ENCODE measurements at regions not wholly inside any gene's neighbourhood (a gene's known extent, or its start where the extent isn't known, plus 50 kb on each side); places are given as distances from the start of the nearest gene placed in this dataset.

GRCh38 chr2:220695397-220696279, 876.5 kb downstream of the EPHA4 start:
- no peak for TF ChIP-seq CTCF (IDR thresholded peaks at IDR 0.05)

GRCh38 chr2:220696280-220696669, 875.8 kb downstream of the EPHA4 start:
- Histone ChIP-seq H3K4me3 (no peak overlapping the region), H3K27ac (no peak overlapping the region), H3K27me3 (no peaks in the 10 kb centered on the region), H3K36me3 (no peaks in the 10 kb centered on the region), H3K4me1 (no peaks in the 10 kb centered on the region), H3K9me3 (peaks cover 0 to 2% of the 10 kb centered on the region in 2 donors)
- DNase-seq (no peak), ATAC-seq (no peak)
- no peak for TF ChIP-seq CTCF (IDR thresholded peaks at IDR 0.05)
- intact Hi-C loops (cut with DNase I): no loop called here

More at GRCh38 chr2:220695397-220696279, 876.5 kb downstream of the EPHA4 start:
- Histone ChIP-seq H3K36me3 (no peaks in the 10 kb centered on the region), H3K9me3 (no peaks in the 10 kb centered on the region), H3K4me1 (no peaks in the 10 kb centered on the region), H3K27ac (no peak overlapping the region), H3K27me3 (no peaks in the 10 kb centered on the region), H3K4me3 (no peak overlapping the region)
- intact Hi-C loops (cut with DNase I): no loop called here
- ATAC-seq (no peak), DNase-seq (no peak)

GRCh38 chr2:220697011-220697410, 875.1 kb downstream of the EPHA4 start:
- Histone ChIP-seq H3K4me3 (no peak overlapping the region), H3K27me3 (no peaks in the 10 kb centered on the region), H3K27ac (no peak overlapping the region), H3K36me3 (no peaks in the 10 kb centered on the region), H3K4me1 (no peaks in the 10 kb centered on the region), H3K9me3 (peaks cover 0 to 2% of the 10 kb centered on the region in 2 donors)
- TF ChIP-seq CTCF (IDR thresholded peaks at IDR 0.05): no peak
- no peak for DNase-seq
- no peak for ATAC-seq
- intact Hi-C loops (cut with DNase I): no loop called here

- no peaks in the 10 kb centered on the region for H3K4me1 ChIP-seq
- no peak overlapping the region for H3K4me3 ChIP-seq
- no peaks in the 10 kb centered on the region for H3K27me3 ChIP-seq
- DNase-seq (no peak), ATAC-seq (no peak)
- H3K36me3 ChIP-seq: no peaks in the 10 kb centered on the region
- peaks cover 0 to 2% of the 10 kb centered on the region in 2 donors for H3K9me3 ChIP-seq
- intact Hi-C loops (cut with DNase I): no loop called here
- no peak overlapping the region for H3K27ac ChIP-seq
- TF ChIP-seq CTCF (IDR thresholded peaks at IDR 0.05): no peak
These were observed 871.0 kb downstream of the EPHA4 start for GRCh38 chr2:220701115-220701514.

- no peak for ATAC-seq
- no peak for TF ChIP-seq CTCF (IDR thresholded peaks at IDR 0.05)
- intact Hi-C loops (cut with DNase I): no loop called here
These were observed 868.8 kb downstream of the EPHA4 start for GRCh38 chr2:220703279-220703678.

More at GRCh38 chr2:220703279-220703678, 868.8 kb downstream of the EPHA4 start:
- no peaks in the 10 kb centered on the region for H3K36me3 ChIP-seq
- H3K4me1 ChIP-seq: no peaks in the 10 kb centered on the region
- H3K4me3 ChIP-seq: no peak overlapping the region
- no peak overlapping the region for H3K27ac ChIP-seq
- peaks cover 0 to 2% of the 10 kb centered on the region in 2 donors for H3K9me3 ChIP-seq
- no peaks in the 10 kb centered on the region for H3K27me3 ChIP-seq
- DNase-seq: no peak
